Thyroid gland (tissue), 4 donors: ENCODE measurements at regions not wholly inside any gene's neighbourhood (a gene's known extent, or its start where the extent isn't known, plus 50 kb on each side); places are given as distances from the start of the nearest gene placed in this dataset.

Experiments used
- CTCF ChIP-seq, 6 experiments: fragments of 200-600 bp in 3 of 6; fragments of 450-650 bp in 3 of 6; sonication (generic) in 3 of 6; IDR thresholded peaks; one replicate each; pipeline ENCODE4 v1.5.1; 2016 to 2019; ENCODE audit warnings: antibody characterized with exemption in 6 of 6, mild to moderate bottlenecking in 2 of 6, inconsistent platforms in 1 of 6, moderate library complexity in 1 of 6
- POLR2A ChIP-seq, 2 donors: fragments of 450-650 bp; IDR thresholded peaks; one replicate each; pipeline ENCODE4 v1.6.1; 2017; ENCODE audit warnings: antibody characterized with exemption in 2 of 2, mild to moderate bottlenecking in 2 of 2, moderate library complexity in 1 of 2

GRCh38 chr20:4434681-4435080 is 185.6 kb upstream of the ADRA1D start:
- TF ChIP-seq POLR2A (IDR thresholded peaks at IDR 0.05) (no peak), CTCF (IDR thresholded peaks at IDR 0.05) (no peak)
